Putamen (tissue), 1 donor: ENCODE measurements at regions not wholly inside any gene's neighbourhood (a gene's known extent, or its start where the extent isn't known, plus 50 kb on each side); places are given as distances from the start of the nearest gene placed in this dataset.

ENCODE experiments used
- DNase-seq: peaks from one replicate; pipeline ENCODE4 v3.0.0-alpha.2; 2016; ENCODE audit warnings: low spot score

DNA sequence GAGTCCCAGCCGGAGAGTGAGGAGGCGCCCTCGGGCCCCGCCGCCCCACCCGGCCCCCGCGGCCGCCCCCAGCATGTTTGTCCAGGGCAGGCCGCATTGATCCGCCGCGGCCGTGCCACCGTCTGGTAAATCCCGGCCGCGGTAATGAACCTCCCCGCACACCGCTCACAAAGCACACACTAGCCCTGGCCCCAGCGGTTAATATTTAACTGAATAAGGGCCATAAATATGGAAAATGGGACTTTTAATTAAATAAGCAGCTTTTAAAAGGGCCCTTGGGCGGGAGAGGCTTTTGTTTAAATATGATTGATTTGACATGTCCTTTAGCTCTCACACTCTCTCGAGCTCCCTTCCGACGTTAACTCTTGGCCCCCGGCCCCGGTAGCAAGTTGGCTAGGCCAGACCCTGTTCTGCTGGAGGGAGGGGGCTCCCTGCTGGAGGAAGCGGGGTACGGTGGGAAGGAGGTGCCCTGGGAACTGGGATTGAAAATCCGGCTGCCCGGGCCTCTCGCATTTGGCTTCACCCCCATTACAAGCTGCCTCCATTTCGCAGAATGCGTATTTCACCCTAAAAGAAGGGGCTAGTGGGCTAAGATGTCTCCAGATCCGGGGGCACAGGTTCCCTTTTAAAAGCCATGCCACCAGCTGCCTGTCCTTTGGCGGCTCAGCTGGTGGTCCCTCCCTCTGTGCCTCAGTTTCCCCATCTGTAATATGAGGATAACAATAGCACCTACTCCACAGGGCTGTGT lies 199.8 kb downstream of the RBM19 start:
- DNase-seq: no peak

DNA sequence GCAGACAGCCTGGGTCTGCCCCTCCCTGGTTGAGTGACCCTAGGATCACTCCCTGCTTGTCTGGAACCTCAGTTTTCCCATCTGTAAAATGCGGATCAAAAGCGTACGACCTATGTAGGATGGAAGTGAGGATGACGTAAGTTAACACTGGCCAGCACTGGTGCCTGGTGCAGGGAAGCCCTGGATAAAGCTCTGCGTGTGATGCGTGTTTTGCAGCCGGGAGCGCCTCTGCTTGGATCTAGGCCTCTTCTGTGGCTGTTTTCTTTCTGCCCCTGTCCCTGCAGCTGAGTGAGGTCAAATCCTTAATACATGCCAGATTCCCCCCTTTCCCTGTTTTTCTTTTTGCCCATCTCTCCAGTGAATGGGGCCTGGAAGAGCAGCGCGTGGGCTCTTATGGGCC lies 201.5 kb downstream of the RBM19 start:
- DNase-seq: no peak

DNA sequence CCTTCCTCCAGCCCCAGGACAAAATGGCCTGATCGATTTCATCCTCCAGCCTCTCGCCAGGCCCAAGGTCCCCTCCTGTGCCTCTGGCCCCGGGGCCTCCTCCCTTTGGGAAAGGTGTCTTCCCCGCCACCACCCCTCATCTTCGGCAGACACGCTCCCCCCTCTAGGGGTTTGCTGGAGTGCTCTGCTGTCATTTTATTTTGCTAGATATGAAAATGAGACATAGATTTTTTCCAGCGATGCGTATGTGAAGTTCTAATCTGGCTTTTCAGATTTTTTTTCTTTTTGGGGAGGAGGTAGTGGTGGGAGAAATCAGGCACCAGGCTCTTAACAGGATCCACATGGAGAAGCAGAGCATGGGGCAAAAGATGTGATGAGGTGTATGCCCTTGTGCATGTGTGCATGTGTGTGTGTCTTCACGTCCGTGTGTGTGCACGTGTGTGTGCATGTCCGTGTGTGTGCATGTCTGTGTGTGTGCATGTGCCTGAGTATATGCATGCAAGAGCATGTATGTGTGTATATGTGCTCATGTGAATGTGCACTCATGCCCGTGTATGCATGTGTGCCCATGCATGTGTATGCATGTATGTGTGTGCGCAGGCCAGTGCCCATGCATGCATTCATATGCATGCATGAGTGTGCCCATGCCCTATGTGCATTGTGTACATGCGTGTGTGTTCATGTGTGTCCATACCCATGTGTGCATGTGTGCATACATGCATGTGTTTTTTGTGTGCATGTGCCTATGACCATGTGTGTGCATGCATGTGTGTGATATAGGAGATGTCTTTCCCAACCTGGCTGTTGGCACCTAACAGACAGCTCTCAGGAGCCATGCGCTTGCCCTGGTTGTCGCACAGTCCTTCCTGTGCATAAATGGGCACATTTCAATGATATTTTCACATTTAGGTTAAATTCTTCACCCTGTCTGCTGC lies 203.0 kb downstream of the RBM19 start:
- peak; percentile 58 for DNase-seq

DNA sequence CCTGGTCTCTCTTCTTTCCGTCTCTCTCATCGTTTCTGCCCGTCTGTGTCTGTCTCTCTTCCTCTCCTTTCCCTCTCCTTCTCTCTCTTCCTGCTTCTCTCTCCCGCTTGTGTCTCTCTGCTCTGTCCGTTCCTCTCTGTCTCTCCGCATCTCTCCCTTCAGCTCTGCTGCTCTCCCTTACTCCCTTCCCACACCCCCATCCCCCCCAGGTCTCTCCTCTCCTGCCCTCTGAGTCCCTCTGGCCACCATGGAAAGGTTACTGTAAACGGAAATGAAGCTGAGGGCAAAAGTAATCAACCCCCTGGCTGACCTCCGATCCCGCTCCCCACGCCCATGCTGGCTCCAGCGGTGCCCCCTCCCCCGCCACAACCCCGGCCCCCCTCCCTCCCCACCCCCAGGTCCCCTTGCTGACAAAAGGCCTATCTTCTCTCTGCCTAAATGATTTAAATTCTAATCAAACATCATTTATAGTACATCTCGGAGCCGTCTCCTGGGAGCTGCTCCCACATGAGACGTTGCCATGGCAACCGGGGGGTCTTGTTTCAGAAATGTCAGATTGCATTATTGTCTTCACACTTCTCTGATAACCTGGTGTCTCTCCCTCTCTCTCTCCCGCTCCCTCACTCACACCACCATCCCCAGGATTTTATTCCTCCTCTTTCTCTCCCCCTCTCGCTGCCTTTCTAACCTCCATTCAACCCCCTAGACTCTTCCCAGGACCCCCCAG lies 203.8 kb downstream of the RBM19 start:
- peak; percentile 57 for DNase-seq

GRCh38 chr12:113759135-113759534 lies 207.0 kb downstream of the RBM19 start:
- no peak for DNase-seq

- DNase-seq: no peak
These were observed 207.8 kb downstream of the RBM19 start for GRCh38 chr12:113758165-113758924.

- DNase-seq: no peak
These were observed 208.7 kb downstream of the RBM19 start for GRCh38 chr12:113757221-113758002.

DNA sequence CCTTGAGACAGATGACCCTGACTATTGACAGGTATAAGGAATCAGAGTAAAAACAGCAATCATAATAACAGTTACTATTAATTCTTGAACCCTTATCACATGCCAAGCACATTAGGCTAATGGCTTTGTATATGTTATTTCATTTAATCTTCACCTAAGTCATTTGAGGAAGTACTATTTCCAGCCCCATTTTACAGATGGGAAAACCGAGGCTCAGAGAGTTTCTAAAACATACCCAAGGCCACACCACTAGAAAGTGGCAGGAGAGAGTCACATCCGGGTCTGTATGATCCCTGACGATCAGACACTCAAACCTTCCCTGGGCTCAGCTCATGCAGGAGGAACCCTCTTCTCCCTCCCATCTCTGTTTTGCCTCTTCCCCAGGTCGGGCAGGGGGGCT lies 209.5 kb downstream of the RBM19 start:
- no peak for DNase-seq

- DNase-seq: no peak
These were observed 211.0 kb downstream of the RBM19 start for GRCh38 chr12:113755098-113755497.

- DNase-seq: no peak
These were observed 214.6 kb downstream of the RBM19 start for GRCh38 chr12:113751513-113751912.

GRCh38 chr12:113749433-113749815 lies 216.7 kb downstream of the RBM19 start:
- DNase-seq: no peak

DNA sequence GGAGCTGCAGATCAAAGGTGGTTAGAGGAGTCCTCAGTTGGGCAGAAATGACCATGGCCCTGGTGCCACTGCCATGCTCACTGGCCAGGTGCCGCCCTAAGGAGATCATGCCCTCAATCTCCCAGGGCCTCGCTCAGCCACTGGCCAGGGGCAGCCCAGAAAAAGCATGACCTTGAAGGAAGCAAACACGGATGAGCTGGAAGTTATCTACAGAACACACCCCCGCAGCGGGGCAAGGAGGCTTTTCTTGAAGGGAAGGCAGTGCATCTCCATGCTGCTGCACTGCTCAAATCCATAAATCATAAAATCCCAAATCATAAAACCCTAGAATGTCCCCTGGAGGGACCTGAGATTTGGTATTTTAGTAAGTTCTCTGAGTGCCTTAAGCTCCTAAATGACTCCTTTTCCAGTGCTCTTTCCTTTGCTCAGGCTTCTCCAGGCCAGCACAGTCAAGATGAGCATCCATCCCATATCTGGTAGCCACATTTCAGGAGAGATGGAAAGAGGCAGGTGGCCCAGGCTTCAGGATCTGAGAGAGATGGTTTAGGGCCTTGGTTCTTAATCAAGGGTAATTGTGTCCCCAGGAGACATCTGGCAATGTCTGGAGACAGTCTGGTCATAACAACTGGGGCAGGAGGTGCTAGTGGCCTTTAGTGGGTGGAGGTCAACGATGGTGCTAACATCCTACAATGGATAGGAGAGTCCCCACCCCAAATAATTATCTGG lies 217.3 kb downstream of the RBM19 start:
- no peak for DNase-seq

DNA sequence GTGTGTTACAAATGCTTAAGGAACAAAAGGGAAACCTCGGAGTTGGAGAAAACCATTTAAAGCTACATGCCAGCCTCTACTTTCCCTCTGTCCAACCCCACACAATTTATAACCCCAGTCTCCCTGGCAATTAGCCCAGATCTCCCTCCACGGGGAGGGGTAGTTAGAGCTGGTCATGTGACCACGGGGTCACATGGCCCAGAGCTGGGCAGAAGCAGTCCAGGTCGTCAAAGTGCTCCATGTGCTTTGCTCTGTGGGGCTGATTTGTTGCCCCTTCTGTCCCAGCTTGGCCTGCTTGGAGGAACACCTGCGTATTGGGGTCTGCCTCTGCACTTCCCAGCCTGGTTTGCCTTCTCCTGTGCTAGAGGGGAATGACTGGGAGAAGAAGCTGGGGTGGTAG lies 219.1 kb downstream of the RBM19 start:
- DNase-seq: no peak

DNA sequence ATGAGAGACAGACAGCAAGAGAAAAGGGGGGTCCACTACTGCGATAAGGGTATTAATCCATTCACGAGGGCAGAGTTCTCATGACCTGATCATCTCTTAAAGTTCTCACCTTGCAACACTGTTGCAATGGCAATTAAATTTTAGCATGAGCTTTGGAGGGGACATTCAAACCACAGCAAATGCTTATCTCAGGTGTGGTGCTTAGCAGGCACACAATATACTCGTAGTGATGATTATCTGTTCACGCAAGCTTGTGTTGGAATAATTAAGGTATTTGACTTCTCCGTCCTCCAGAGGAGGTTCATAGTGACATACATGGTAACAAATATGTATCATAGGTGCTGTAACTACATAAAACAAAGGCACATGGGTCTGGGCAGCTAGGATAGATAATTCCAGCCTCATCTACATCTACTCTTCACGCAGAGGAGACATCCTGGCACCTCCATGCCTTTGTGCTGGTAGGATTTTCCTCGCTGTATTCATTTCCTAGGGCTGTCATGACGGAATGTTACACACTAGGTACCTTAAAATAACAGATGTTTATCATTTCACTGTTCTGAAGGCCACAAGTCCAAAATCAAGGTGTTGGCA lies 221.2 kb downstream of the RBM19 start:
- DNase-seq: no peak

GRCh38 chr12:113742801-113743200 lies 223.3 kb downstream of the RBM19 start:
- no peak for DNase-seq

DNA sequence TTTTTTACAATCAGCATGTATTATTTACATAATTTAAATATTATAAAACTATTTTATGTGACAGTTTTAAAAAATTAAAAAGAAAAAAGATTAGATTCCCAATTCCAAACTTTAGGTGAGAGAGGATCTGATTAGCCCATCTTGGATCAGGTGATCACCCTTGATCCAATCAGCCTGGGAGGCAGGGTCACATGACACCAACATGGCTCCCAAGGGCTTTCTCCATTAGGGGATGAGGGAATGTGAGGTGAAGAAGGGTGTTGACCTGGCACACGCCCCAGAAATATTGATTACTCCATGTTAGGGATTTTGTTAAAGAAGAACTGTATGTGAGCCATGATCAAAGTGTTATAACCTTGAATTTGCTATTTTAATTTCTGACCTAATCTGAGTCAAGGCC lies 225.4 kb downstream of the RBM19 start:
- no peak for DNase-seq

GRCh38 chr12:113735131-113735530 lies 231.0 kb downstream of the RBM19 start:
- no peak for DNase-seq

DNA sequence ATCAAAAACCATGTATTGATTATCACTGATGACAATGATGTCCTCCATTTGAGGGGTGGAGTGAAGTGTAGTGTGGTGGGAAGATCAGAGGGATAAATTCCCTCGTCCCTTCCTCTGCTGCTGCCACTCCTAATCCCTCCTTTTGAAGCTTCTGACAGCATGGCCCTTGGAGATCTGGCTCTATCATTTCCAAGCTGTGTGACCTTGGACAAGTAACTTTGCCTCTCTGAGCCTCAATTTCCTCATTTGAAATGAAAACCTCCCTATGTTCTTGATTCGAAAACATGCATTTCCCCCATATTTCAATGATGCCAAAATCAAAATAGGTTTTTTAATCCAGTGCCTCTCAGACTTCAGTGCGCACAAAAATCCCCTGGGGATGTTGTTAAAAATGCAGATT lies 231.6 kb downstream of the RBM19 start:
- no peak for DNase-seq

DNA sequence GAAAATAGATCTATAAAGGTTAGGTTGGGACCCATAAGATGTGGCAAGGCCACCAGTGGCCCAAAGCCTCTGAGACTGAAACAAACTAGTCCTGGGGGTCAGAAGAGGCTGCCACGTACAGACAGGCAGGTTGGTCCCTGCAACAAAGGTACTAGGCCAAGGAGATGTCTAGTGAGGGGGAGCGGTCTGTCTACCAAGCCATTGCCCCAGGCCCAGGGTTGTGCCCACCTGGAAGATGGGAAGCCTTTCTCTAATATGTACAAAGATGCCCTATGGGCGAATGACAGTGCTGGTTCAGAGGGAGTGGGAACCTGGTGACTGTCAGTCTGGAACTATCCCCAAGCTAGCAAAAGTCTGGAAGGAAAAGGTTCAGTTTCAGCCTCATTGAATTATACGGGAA lies 233.2 kb downstream of the RBM19 start:
- DNase-seq: no peak

GRCh38 chr12:113727651-113728061 lies 238.5 kb downstream of the RBM19 start:
- no peak for DNase-seq
